GM12872 (cell line): ENCODE measurements at regions not wholly inside any gene's neighbourhood (a gene's known extent, or its start where the extent isn't known, plus 50 kb on each side); places are given as distances from the start of the nearest gene placed in this dataset.

Experiments used
- CTCF ChIP-seq: IDR thresholded peaks from 3 replicates; pipeline ENCODE4 v1.5.1; 2011; ENCODE audit warnings: low read depth, mild to moderate bottlenecking, low read length, moderate library complexity; ENCODE audit not compliant: insufficient read depth

- TF ChIP-seq CTCF = no peak
Observed at GRCh38 chr15:94561036-94561689, 329.8 kb downstream of the MCTP2 start.

GRCh38 chr15:94563456-94563855, 332.1 kb downstream of the MCTP2 start:
- TF ChIP-seq CTCF = no peak

- peak; percentile 90 for TF ChIP-seq CTCF
Observed at GRCh38 chr15:94576889-94577533, 345.6 kb downstream of the MCTP2 start.

GRCh38 chr15:94579286-94579685, 347.9 kb downstream of the MCTP2 start:
- TF ChIP-seq CTCF = no peak

GRCh38 chr15:94580211-94580885, 349.0 kb downstream of the MCTP2 start:
- no peak for TF ChIP-seq CTCF

GRCh38 chr15:94582368-94582767, 351.0 kb downstream of the MCTP2 start:
- TF ChIP-seq CTCF = peak; percentile 56

- TF ChIP-seq CTCF = no peak
Observed at GRCh38 chr15:94584833-94585244, 353.5 kb downstream of the MCTP2 start.
